Cardiac muscle cell (in vitro differentiated cells and primary cell): ENCODE measurements at regions not wholly inside any gene's neighbourhood (a gene's known extent, or its start where the extent isn't known, plus 50 kb on each side); places are given as distances from the start of the nearest gene placed in this dataset.

ENCODE experiments used
- DNase-seq, 2 donors: peaks; one replicate each; pipeline versions ENCODE4 v3.0.0 to v3.0.0-alpha.2; 2010 to 2017; ENCODE audit warnings: low read depth in 1 of 2, low spot score in 1 of 2
- H3K27ac ChIP-seq: fragments of 200-600 bp; sonication (generic); 2 replicates; pipeline ENCODE4 v1.5.1; 2016
- H3K27me3 ChIP-seq: fragments of 200-600 bp; sonication (generic); 2 replicates; pipeline ENCODE4 v1.6.0; 2016; ENCODE audit warnings: control low read depth
- H3K36me3 ChIP-seq: fragments of 200-600 bp; sonication (generic); 2 replicates; pipeline ENCODE4 v1.5.1; 2016; ENCODE audit warnings: control low read depth
- H3K4me1 ChIP-seq: fragments of 200-600 bp; sonication (generic); 2 replicates; pipeline ENCODE4 v1.8.1; 2017; ENCODE audit warnings: low read depth, mild to moderate bottlenecking, mixed run types
- H3K4me3 ChIP-seq: fragments of 200-600 bp; sonication (generic); 2 replicates; pipeline ENCODE4 v1.5.1; 2016; ENCODE audit warnings: mild to moderate bottlenecking
- H3K9me3 ChIP-seq: fragments of 200-600 bp; sonication (generic); 2 replicates; pipeline ENCODE4 v1.5.1; 2017; ENCODE audit warnings: low read depth, mild to moderate bottlenecking, control low read depth
- CTCF ChIP-seq: IDR thresholded peaks from 2 replicates; pipeline ENCODE4 v1.5.1; 2012; ENCODE audit warnings: low read depth, mild to moderate bottlenecking, low read length

GRCh38 chr21:15300131-15300530 is 235.3 kb upstream of the NRIP1 start:
- Histone ChIP-seq H3K36me3 (no peaks in the 10 kb centered on the region), H3K27me3 (no peaks in the 10 kb centered on the region), H3K27ac (no peak overlapping the region), H3K9me3 (no peaks in the 10 kb centered on the region), H3K4me3 (no peak overlapping the region), H3K4me1 (no peaks in the 10 kb centered on the region)
- DNase-seq: no peak
- no peak for TF ChIP-seq CTCF

GRCh38 chr21:15301014-15301413 is 236.2 kb upstream of the NRIP1 start:
- Histone ChIP-seq H3K27me3 (no peaks in the 10 kb centered on the region), H3K27ac (no peak overlapping the region), H3K9me3 (no peaks in the 10 kb centered on the region), H3K4me3 (no peak overlapping the region), H3K36me3 (no peaks in the 10 kb centered on the region), H3K4me1 (no peaks in the 10 kb centered on the region)
- no peak for DNase-seq
- TF ChIP-seq CTCF: no peak

- no peak for TF ChIP-seq CTCF
- Histone ChIP-seq H3K36me3 (no peaks in the 10 kb centered on the region), H3K9me3 (no peaks in the 10 kb centered on the region), H3K27me3 (no peaks in the 10 kb centered on the region), H3K27ac (no peak overlapping the region), H3K4me3 (no peak overlapping the region), H3K4me1 (no peaks in the 10 kb centered on the region)
- no peak for DNase-seq
Observed at GRCh38 chr21:15301736-15302135, 236.9 kb upstream of the NRIP1 start.

- no peak overlapping the region for H3K4me3 ChIP-seq
- no peak for DNase-seq
- no peaks in the 10 kb centered on the region for H3K36me3 ChIP-seq
- H3K27ac ChIP-seq: no peak overlapping the region
- no peaks in the 10 kb centered on the region for H3K4me1 ChIP-seq
- H3K9me3 ChIP-seq: no peaks in the 10 kb centered on the region
- H3K27me3 ChIP-seq: no peaks in the 10 kb centered on the region
- TF ChIP-seq CTCF: no peak
Observed at GRCh38 chr21:15306271-15306670, 241.5 kb upstream of the NRIP1 start.

- Histone ChIP-seq H3K36me3 (no peaks in the 10 kb centered on the region), H3K4me1 (no peaks in the 10 kb centered on the region), H3K27me3 (no peaks in the 10 kb centered on the region), H3K4me3 (no peak overlapping the region), H3K9me3 (no peaks in the 10 kb centered on the region), H3K27ac (no peak overlapping the region)
- no peak for DNase-seq
- TF ChIP-seq CTCF: no peak
Observed at GRCh38 chr21:15308333-15308732, 243.5 kb upstream of the NRIP1 start.

GRCh38 chr21:15309022-15309590 is 244.3 kb upstream of the NRIP1 start:
- Histone ChIP-seq H3K4me1 (no peaks in the 10 kb centered on the region), H3K27me3 (no peaks in the 10 kb centered on the region), H3K27ac (no peak overlapping the region), H3K4me3 (no peak overlapping the region), H3K36me3 (no peaks in the 10 kb centered on the region), H3K9me3 (no peaks in the 10 kb centered on the region)
- no peak for DNase-seq
- no peak for TF ChIP-seq CTCF
